Endothelial cell of umbilical vein (primary cell): ENCODE measurements at regions not wholly inside any gene's neighbourhood (a gene's known extent, or its start where the extent isn't known, plus 50 kb on each side); places are given as distances from the start of the nearest gene placed in this dataset.

Experiments used
- BruUV-seq: library from RNA; stranded (reverse); fragments of 400-500 nt; replicated peaks from 2 replicates; lab custom pipeline; 2021; lab: Mats Ljungman, UMichigan
- CTCF ChIA-PET: fragments of 300-600, 350-600 bp; sonication (Branson Sonifier 250); formaldehyde crosslinking; loops from one replicate; lab custom pipeline; 2021; ENCODE audit warnings: antibody characterized with exemption, inconsistent platforms; lab: Charles Lee
- POLR2A ChIA-PET: fragments of 300-600, 350-600 bp; sonication (Branson Sonifier 250); formaldehyde crosslinking; loops from one replicate; lab custom pipeline; 2021; ENCODE audit warnings: antibody characterized with exemption, inconsistent platforms; lab: Charles Lee
- DNase-seq: peaks from one replicate; pipeline ENCODE4 v3.0.0-alpha.2; 2011; ENCODE audit warnings: low read depth, low spot score
- FAIRE-seq: peaks from 2 replicates; lab custom pipeline; 2011; peaks lifted over from hg19 to GRCh38; lab: Jason Lieb, UNC
- H2AFZ ChIP-seq: 2 replicates; pipeline ENCODE4 v1.6.0; 2012; ENCODE audit warnings: low read depth, low read length, control low read depth, inconsistent platforms
- H3K27ac ChIP-seq: 2 replicates; pipeline ENCODE4 v1.5.1; 2011; ENCODE audit warnings: low read depth, mild to moderate bottlenecking, control low read depth, low read length, moderate library complexity; ENCODE audit not compliant: insufficient read depth
- H3K27me3 ChIP-seq, 2 experiments: 2 replicates each; pipeline versions ENCODE4 v1.6.0 to v1.6.1; 2011; ENCODE audit warnings: low read length in 2 of 2, mixed read lengths in 1 of 2; ENCODE audit not compliant: control insufficient read depth in 2 of 2, insufficient read depth in 2 of 2
- H3K36me3 ChIP-seq, 2 experiments: 2 replicates in 1 of 2; 3 replicates in 1 of 2; pipeline ENCODE4 v1.5.1; 2011; ENCODE audit warnings: low read length in 2 of 2, mild to moderate bottlenecking in 1 of 2, moderate library complexity in 1 of 2; ENCODE audit not compliant: control insufficient read depth in 2 of 2, insufficient read depth in 2 of 2; ENCODE audit errors: extremely low read depth in 1 of 2
- H3K4me1 ChIP-seq: 3 replicates; pipeline ENCODE4 v1.5.1; 2011; ENCODE audit warnings: mild to moderate bottlenecking, low read length; ENCODE audit not compliant: control insufficient read depth, insufficient read depth; ENCODE audit errors: extremely low read depth
- H3K4me2 ChIP-seq: 2 replicates; pipeline ENCODE4 v1.6.1; 2011; ENCODE audit warnings: low read length, control low read depth, mixed read lengths; ENCODE audit not compliant: insufficient read depth
- H3K4me3 ChIP-seq, 3 experiments: fragments of 200-600 bp in 1 of 3; sonication (generic), shearing (Covaris generic) in 1 of 3; replicated peaks in 1 of 3; 2 replicates each; pipeline ENCODE4 v1.5.1; 2011 to 2016; ENCODE audit warnings: control low read depth in 3 of 3, low read length in 3 of 3, mild to moderate bottlenecking in 2 of 3, inconsistent platforms in 1 of 3, low read depth in 1 of 3, moderate library complexity in 1 of 3; ENCODE audit not compliant: insufficient read depth in 1 of 3
- H3K79me2 ChIP-seq: 2 replicates; pipeline ENCODE4 v1.6.0; 2012; ENCODE audit warnings: low read length, inconsistent platforms; ENCODE audit not compliant: control insufficient read depth, insufficient read depth
- H3K9ac ChIP-seq: replicated peaks from 2 replicates; pipeline ENCODE3; 2011; ENCODE audit warnings: low read length, control low read depth; ENCODE audit not compliant: insufficient read depth; ENCODE audit errors: extremely low read depth
- H3K9me1 ChIP-seq: replicated peaks from 3 replicates; pipeline ENCODE4 v1.6.0; 2011; ENCODE audit warnings: mild to moderate bottlenecking, low read length; ENCODE audit not compliant: control insufficient read depth, insufficient read depth; ENCODE audit errors: extremely low read depth
- H3K9me3 ChIP-seq: replicated peaks from 2 replicates; pipeline ENCODE4 v1.5.1; 2012; ENCODE audit warnings: low read length, inconsistent platforms; ENCODE audit not compliant: control insufficient read depth, insufficient read depth
- H4K20me1 ChIP-seq: replicated peaks from 2 replicates; pipeline ENCODE3; 2011; ENCODE audit warnings: mild to moderate bottlenecking, low read length; ENCODE audit not compliant: control insufficient read depth, insufficient read depth; ENCODE audit errors: extremely low read depth
- CTCF ChIP-seq, 2 donors: IDR thresholded peaks; 1 replicate in 1 of 2; 2 replicates in 1 of 2; pipeline ENCODE4 v1.5.1; 2011; ENCODE audit warnings: low read length in 2 of 2, mild to moderate bottlenecking in 2 of 2, moderate library complexity in 2 of 2, control low read depth in 1 of 2, inconsistent platforms in 1 of 2, low read depth in 1 of 2; ENCODE audit not compliant: insufficient read depth in 1 of 2; ENCODE audit errors: extremely low read depth in 1 of 2
- EZH2 ChIP-seq: IDR thresholded peaks from 2 replicates; pipeline ENCODE4 v1.6.1; 2012; ENCODE audit warnings: borderline replicate concordance, low read depth, mild to moderate bottlenecking, moderate library complexity, low read length, inconsistent platforms; ENCODE audit not compliant: severe bottlenecking
- FOS ChIP-seq: IDR thresholded peaks from 2 replicates; pipeline ENCODE4 v1.6.1; 2011; ENCODE audit warnings: mild to moderate bottlenecking, low read length, moderate library complexity, borderline replicate concordance; ENCODE audit not compliant: insufficient read depth
- GATA2 ChIP-seq: IDR thresholded peaks from 2 replicates; pipeline ENCODE4 v1.7.0; 2011; ENCODE audit warnings: low read depth, mild to moderate bottlenecking, moderate library complexity, mixed read lengths, low read length; ENCODE audit not compliant: insufficient read length, insufficient read depth
- MAX ChIP-seq: IDR thresholded peaks from 2 replicates; pipeline ENCODE4 v1.6.1; 2011; ENCODE audit not compliant: insufficient read depth, insufficient read length
- MYC ChIP-seq: IDR thresholded peaks from one replicate; pipeline ENCODE4 v1.6.1; 2011; ENCODE audit warnings: mild to moderate bottlenecking, low read depth, low read length
- POLR2A ChIP-seq: IDR thresholded peaks from 2 replicates; pipeline ENCODE4 v1.6.1; 2012; ENCODE audit warnings: low read depth, mild to moderate bottlenecking, control low read depth, low read length
- POLR2AphosphoS5 ChIP-seq: IDR thresholded peaks from 2 replicates; pipeline ENCODE4 v1.6.1; 2012; ENCODE audit warnings: low read depth, mild to moderate bottlenecking, control low read depth, low read length, moderate library complexity; ENCODE audit not compliant: insufficient read depth
- dilution Hi-C: fragments of 300-500 bp; cut with MboI; formaldehyde crosslinking; loops from one replicate; pipeline ENCODE4 v1.15.0; 2019; ENCODE audit warnings: low sequenced_read_pairs; ENCODE audit not compliant: extremely low pct_ligation_motif_present
- intact Hi-C: fragments of 100-400 bp; cut with micrococcal nuclease; formaldehyde crosslinking; loops from one replicate; pipeline ENCODE4 v1.10.0; 2022

GRCh38 chr22:49140911-49141665 lies 686.6 kb downstream of the BRD1 start:
- H3K27ac ChIP-seq, result no peak overlapping the region
- H3K9me1 ChIP-seq, result no peaks in the 10 kb centered on the region
- no peaks in the 10 kb centered on the region for H4K20me1 ChIP-seq
- BruUV-seq, result no TSS peak
- H3K79me2 ChIP-seq, result no peaks in the 10 kb centered on the region
- TF ChIP-seq POLR2AphosphoS5, result no peak
- TF ChIP-seq POLR2A, result no peak
- intact Hi-C loops, result no loop called here
- CTCF ChIA-PET, result no interaction called here
- POLR2A ChIA-PET, result no interaction called here
- no peak overlapping the region for H2AFZ ChIP-seq
- no peak overlapping the region for H3K4me2 ChIP-seq
- dilution Hi-C loops, result no loop called here
- no peaks in the 10 kb centered on the region for H3K4me1 ChIP-seq
- H3K27me3 ChIP-seq, result no peaks in the 10 kb centered on the region
- H3K4me3 ChIP-seq, result no peak overlapping the region
- no peaks in the 10 kb centered on the region for H3K36me3 ChIP-seq
- H3K9ac ChIP-seq, result no peak overlapping the region
- peaks cover 9% of the 10 kb centered on the region for H3K9me3 ChIP-seq
- DNase-seq, result no peak
- no peak for FAIRE-seq

GRCh38 chr22:49139492-49140151 lies 688.1 kb downstream of the BRD1 start:
- H3K4me3 ChIP-seq, result no peak overlapping the region
- H3K27me3 ChIP-seq, result no peaks in the 10 kb centered on the region
- TF ChIP-seq CTCF (IDR thresholded peaks at IDR 0.05; ENCODE audit: extremely low read depth in 1 of 2, insufficient read depth in 1 of 2, low read depth in 1 of 2, low read length in 2 of 2) (no peak), MYC (no peak), EZH2 (no peak), POLR2AphosphoS5 (no peak), FOS (no peak), MAX (no peak), GATA2 (no peak), POLR2A (no peak)
- no peaks in the 10 kb centered on the region for H3K79me2 ChIP-seq
- H4K20me1 ChIP-seq, result no peaks in the 10 kb centered on the region
- POLR2A ChIA-PET, result no interaction called here
- BruUV-seq, result no TSS peak
- H3K36me3 ChIP-seq, result no peaks in the 10 kb centered on the region
- H3K4me1 ChIP-seq, result no peaks in the 10 kb centered on the region
- CTCF ChIA-PET, result no interaction called here
- FAIRE-seq, result no peak
- intact Hi-C loops, result no loop called here
- no peak for DNase-seq
- H2AFZ ChIP-seq, result no peak overlapping the region
- H3K9me1 ChIP-seq, result no peaks in the 10 kb centered on the region
- H3K27ac ChIP-seq, result no peak overlapping the region
- H3K9ac ChIP-seq, result no peak overlapping the region
- no peak overlapping the region for H3K4me2 ChIP-seq
- dilution Hi-C loops, result no loop called here
- peaks cover 11% of the 10 kb centered on the region for H3K9me3 ChIP-seq
